Tibial nerve (tissue), 4 donors: ENCODE measurements at regions not wholly inside any gene's neighbourhood (a gene's known extent, or its start where the extent isn't known, plus 50 kb on each side); places are given as distances from the start of the nearest gene placed in this dataset.

ENCODE experiments used
- CTCF ChIP-seq, 5 experiments: fragments of 200-600 bp in 3 of 5; fragments of 450-650 bp in 2 of 5; sonication (generic) in 3 of 5; IDR thresholded peaks; one replicate each; pipeline ENCODE4 v1.5.1; 2016 to 2019; ENCODE audit warnings: antibody characterized with exemption in 5 of 5, mild to moderate bottlenecking in 3 of 5, moderate library complexity in 2 of 5
- EP300 ChIP-seq, 2 donors: sonication (generic); formaldehyde crosslinking; IDR thresholded peaks; one replicate each; pipeline ENCODE4 v1.6.1; 2017; ENCODE audit warnings: antibody characterized with exemption in 2 of 2, mild to moderate bottlenecking in 1 of 2
- POLR2A ChIP-seq, 2 donors: fragments of 450-650 bp; IDR thresholded peaks; one replicate each; pipeline ENCODE4 v1.6.1; 2017; ENCODE audit warnings: antibody characterized with exemption in 2 of 2, mild to moderate bottlenecking in 2 of 2, moderate library complexity in 2 of 2

- TF ChIP-seq CTCF (IDR thresholded peaks at IDR 0.05) (no peak), POLR2A (IDR thresholded peaks at IDR 0.05) (no peak), EP300 (IDR thresholded peaks at IDR 0.05) (no peak)
Measured at GRCh38 chr12:126976579-126976978, 1290.4 kb upstream of the TMEM132C start.
